22Rv1 (cell line): ENCODE measurements at regions not wholly inside any gene's neighbourhood (a gene's known extent, or its start where the extent isn't known, plus 50 kb on each side); places are given as distances from the start of the nearest gene placed in this dataset.

ENCODE experiments used
- H3K27ac ChIP-seq: fragments of 450-650 bp; 2 replicates; pipeline ENCODE4 v1.5.1; 2017
- CTCF ChIP-seq: fragments of 450-650 bp; IDR thresholded peaks from 2 replicates; pipeline ENCODE4 v1.5.1; 2017; ENCODE audit warnings: mild to moderate bottlenecking
- ZFX ChIP-seq: fragments of 450-650 bp; IDR thresholded peaks from 2 replicates; pipeline ENCODE4 v1.6.1; 2017; ENCODE audit warnings: antibody characterized with exemption, borderline replicate concordance

GRCh38 chr4:133058701-133059100, 90.4 kb upstream of the PCDH10 start:
- no peak overlapping the region for H3K27ac ChIP-seq
- no peak for TF ChIP-seq CTCF

GRCh38 chr4:133059117-133059516, 90.0 kb upstream of the PCDH10 start:
- no peak for TF ChIP-seq ZFX
- no peak for TF ChIP-seq CTCF
- no peak overlapping the region for H3K27ac ChIP-seq

- H3K27ac ChIP-seq, result no peak overlapping the region
- no peak for TF ChIP-seq ZFX
- no peak for TF ChIP-seq CTCF
Observed at GRCh38 chr4:133062851-133063250, 86.2 kb upstream of the PCDH10 start.

- no peak overlapping the region for H3K27ac ChIP-seq
- no peak for TF ChIP-seq ZFX
Observed at GRCh38 chr4:133068083-133068482, 81.0 kb upstream of the PCDH10 start.

GRCh38 chr4:133081246-133081645, 67.8 kb upstream of the PCDH10 start:
- TF ChIP-seq CTCF (no peak), ZFX (no peak)
- no peak overlapping the region for H3K27ac ChIP-seq

GRCh38 chr4:133084421-133084820, 64.7 kb upstream of the PCDH10 start:
- no peak for TF ChIP-seq CTCF
- TF ChIP-seq ZFX, result no peak
- H3K27ac ChIP-seq, result no peak overlapping the region

GRCh38 chr4:133095591-133095990, 53.5 kb upstream of the PCDH10 start:
- TF ChIP-seq ZFX (no peak), CTCF (no peak)
- no peak overlapping the region for H3K27ac ChIP-seq

- no peak for TF ChIP-seq CTCF
- TF ChIP-seq ZFX, result no peak
- H3K27ac ChIP-seq, result no peak overlapping the region
Observed at GRCh38 chr4:133096972-133097371, 52.1 kb upstream of the PCDH10 start.
